Glutamatergic neuron (in vitro differentiated cells): ENCODE measurements at regions not wholly inside any gene's neighbourhood (a gene's known extent, or its start where the extent isn't known, plus 50 kb on each side); places are given as distances from the start of the nearest gene placed in this dataset.
A peak's percentile ranks its signal among the peaks of the same experiment; 100 is the strongest.

Experiments
- DNase-seq: peaks from one replicate; pipeline ENCODE4 v3.0.0; 2022
- H3K27ac Mint-ChIP-seq: one replicate; pipeline ENCODE4 v1.8.0; 2020; ENCODE audit warnings: mild to moderate bottlenecking, mixed read lengths, inconsistent platforms; ENCODE audit not compliant: unreplicated experiment
- H3K27me3 Mint-ChIP-seq: one replicate; pipeline ENCODE4 v1.8.0; 2020; ENCODE audit warnings: mild to moderate bottlenecking, moderate library complexity, mixed read lengths, inconsistent platforms; ENCODE audit not compliant: unreplicated experiment
- H3K36me3 Mint-ChIP-seq: one replicate; pipeline ENCODE4 v1.8.0; 2020; ENCODE audit warnings: mild to moderate bottlenecking, mixed read lengths, inconsistent platforms; ENCODE audit not compliant: unreplicated experiment
- H3K4me1 Mint-ChIP-seq: one replicate; pipeline ENCODE4 v1.8.0; 2020; ENCODE audit warnings: mild to moderate bottlenecking, low read depth, mixed read lengths, inconsistent platforms; ENCODE audit not compliant: unreplicated experiment
- H3K4me3 Mint-ChIP-seq: one replicate; pipeline ENCODE4 v1.8.0; 2020; ENCODE audit warnings: mild to moderate bottlenecking, mixed read lengths, inconsistent platforms; ENCODE audit not compliant: unreplicated experiment
- H3K9me3 Mint-ChIP-seq: one replicate; pipeline ENCODE4 v1.8.0; 2020; ENCODE audit warnings: mild to moderate bottlenecking, moderate library complexity, mixed read lengths, inconsistent platforms; ENCODE audit not compliant: unreplicated experiment
- TF ChIP-seq, protein P1 (sequence below): fragments of 200-600 bp; sonication (generic); IDR thresholded peaks from one replicate; pipeline ENCODE4 v1.5.0; 2021; ENCODE audit not compliant: partially characterized antibody, unreplicated experiment

DNA sequence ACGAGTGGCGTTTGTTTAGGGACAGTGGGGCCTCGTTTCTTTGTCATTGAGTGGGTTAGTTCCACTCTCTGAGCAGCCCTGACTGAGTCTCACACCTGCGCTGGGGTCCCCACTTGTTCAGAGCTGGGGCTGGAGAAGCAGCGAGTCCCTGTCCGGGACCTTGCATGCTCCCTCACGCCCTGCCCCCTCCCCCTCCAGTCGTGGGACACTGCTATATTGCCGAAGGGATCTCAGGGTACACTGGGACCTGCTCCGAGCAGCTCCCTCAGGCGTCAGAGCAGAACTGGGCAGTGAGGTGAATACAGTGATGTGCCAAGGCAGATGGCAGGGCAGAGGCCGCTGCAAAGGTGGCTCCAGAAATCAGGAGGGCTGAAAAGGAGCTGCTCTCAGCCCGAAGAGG is 59.9 kb upstream of the KLF13 start:
- TF ChIP-seq, protein P1, sequence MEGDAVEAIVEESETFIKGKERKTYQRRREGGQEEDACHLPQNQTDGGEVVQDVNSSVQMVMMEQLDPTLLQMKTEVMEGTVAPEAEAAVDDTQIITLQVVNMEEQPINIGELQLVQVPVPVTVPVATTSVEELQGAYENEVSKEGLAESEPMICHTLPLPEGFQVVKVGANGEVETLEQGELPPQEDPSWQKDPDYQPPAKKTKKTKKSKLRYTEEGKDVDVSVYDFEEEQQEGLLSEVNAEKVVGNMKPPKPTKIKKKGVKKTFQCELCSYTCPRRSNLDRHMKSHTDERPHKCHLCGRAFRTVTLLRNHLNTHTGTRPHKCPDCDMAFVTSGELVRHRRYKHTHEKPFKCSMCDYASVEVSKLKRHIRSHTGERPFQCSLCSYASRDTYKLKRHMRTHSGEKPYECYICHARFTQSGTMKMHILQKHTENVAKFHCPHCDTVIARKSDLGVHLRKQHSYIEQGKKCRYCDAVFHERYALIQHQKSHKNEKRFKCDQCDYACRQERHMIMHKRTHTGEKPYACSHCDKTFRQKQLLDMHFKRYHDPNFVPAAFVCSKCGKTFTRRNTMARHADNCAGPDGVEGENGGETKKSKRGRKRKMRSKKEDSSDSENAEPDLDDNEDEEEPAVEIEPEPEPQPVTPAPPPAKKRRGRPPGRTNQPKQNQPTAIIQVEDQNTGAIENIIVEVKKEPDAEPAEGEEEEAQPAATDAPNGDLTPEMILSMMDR: no peak
- DNase-seq: no peak
- H3K9me3 Mint-ChIP-seq: peaks cover 8% of the 10 kb centered on the region
- H3K27ac Mint-ChIP-seq: no peak overlapping the region
- peaks cover 16% of the 10 kb centered on the region for H3K4me1 Mint-ChIP-seq
- no peaks in the 10 kb centered on the region for H3K36me3 Mint-ChIP-seq
- peaks cover 10% of the 10 kb centered on the region for H3K27me3 Mint-ChIP-seq
- no peak overlapping the region for H3K4me3 Mint-ChIP-seq

DNA sequence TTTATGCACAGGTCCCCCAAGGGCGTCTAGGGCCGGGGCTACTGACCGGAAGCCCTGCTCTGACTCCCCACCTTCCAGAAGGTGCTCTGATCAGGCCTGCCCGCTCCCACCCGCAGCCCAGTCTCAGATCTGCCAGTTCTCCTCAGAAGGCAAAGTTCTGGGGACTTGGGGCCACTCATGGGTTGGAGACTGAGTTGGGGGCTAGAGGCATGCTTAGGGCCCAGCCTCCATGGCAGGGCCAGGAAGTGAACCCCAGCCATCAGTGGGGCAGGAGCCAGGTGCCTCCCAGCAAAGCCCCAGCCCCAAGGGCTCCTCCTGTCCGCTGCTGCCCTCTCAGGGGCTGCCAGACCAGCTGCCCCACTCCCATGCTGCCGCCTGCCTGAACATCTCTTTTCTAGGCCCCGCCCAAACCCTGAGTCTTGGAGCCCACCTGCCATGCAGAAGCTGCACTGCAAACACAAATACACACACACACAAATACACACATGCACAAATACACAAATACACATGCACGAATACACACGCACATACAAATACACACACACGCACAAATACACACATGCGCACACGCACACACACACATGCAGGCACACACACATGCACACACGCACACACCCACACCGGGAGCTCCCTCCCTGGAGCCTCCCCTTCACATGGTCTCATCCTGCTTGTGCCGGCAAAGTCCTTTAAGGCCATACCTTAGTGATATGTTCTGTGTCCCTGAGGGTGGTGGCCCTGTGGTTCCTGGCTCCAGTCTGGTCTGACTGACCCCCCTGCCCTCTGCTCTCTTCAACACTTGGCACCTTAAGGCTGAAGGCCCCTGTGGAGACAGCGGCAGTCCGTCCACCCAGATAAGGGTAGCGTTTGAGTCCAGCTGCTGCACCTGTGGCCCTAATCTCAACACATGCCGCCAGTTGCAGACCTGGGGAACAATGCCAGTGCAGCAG is 59.2 kb upstream of the KLF13 start:
- H3K36me3 Mint-ChIP-seq: no peaks in the 10 kb centered on the region
- H3K4me1 Mint-ChIP-seq: peaks cover 20% of the 10 kb centered on the region
- DNase-seq: no peak
- peak overlapping the region; percentile 49 for H3K27ac Mint-ChIP-seq
- TF ChIP-seq, protein P1: no peak
- H3K27me3 Mint-ChIP-seq: peaks cover 10% of the 10 kb centered on the region
- peaks cover 8% of the 10 kb centered on the region for H3K9me3 Mint-ChIP-seq
- H3K4me3 Mint-ChIP-seq: peak overlapping the region; percentile 34

DNA sequence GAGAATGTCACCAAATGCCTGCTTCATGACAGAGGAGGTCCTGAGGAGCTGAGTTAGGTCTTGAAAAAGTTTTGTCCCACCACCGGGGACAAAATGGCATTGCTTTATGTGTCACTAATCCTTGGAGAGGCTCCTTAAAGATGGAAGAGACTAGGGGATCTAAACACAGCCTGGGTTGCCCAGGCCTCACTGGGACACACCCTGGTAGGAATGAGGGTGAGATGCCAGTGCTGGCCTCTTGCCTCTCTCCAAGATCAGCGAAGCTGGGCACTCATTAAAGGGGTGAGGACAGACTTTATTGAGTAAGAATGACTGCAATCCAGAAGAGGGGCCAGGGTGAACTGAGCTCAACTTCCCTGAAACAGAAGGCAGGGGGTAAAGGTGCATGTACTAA is 58.5 kb upstream of the KLF13 start:
- Mint-ChIP-seq H3K4me1 (peaks cover 21% of the 10 kb centered on the region), H3K4me3 (no peak overlapping the region), H3K27me3 (peaks cover 11% of the 10 kb centered on the region), H3K27ac (no peak overlapping the region), H3K36me3 (no peaks in the 10 kb centered on the region), H3K9me3 (peaks cover 9% of the 10 kb centered on the region)
- TF ChIP-seq, protein P1: no peak
- DNase-seq: no peak

DNA sequence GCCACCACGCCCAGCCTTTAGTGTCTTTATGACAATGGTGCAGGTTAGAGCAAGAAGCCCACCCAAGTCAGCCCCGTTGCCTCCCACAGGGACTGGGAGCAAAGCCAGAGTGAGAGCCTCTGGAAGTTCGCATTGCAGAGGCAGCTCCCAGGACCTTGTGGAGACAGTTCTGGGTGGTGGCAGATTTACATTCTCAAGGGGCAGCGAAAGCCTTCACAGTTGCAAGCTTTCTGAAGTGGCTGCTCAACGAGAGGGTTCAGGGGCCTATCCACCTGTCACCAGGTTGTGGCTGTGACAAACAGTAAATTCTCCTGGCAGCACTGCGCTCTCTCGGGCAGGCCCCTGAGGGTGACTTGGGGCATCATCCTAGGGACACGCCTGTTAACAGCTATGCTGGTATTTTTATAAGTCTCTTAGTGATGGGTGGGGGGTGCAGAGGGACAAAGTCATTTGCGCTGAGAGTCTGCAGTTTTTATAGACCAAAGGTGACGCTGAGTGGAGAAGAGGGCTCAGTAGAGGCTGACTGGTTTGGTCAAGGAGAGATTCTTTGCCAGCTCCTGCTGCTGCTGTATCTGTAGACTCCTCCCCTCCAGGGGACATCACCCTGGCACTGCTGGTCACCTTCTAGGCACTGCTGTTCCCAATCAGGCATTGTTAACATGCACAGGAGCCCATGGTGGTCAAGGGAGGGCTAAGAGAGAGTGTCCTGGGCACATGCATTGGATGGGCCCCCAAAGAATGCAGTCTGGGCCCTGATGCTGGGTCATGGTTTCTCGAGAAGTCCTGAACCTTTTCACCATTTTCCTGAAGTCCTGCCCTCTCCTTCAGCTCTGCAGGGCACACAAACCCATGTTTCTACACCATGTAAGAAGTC is 57.5 kb upstream of the KLF13 start:
- peaks cover 28% of the 10 kb centered on the region for H3K4me1 Mint-ChIP-seq
- no peaks in the 10 kb centered on the region for H3K36me3 Mint-ChIP-seq
- no peak overlapping the region for H3K27ac Mint-ChIP-seq
- TF ChIP-seq, protein P1: no peak
- peaks cover 11% of the 10 kb centered on the region for H3K9me3 Mint-ChIP-seq
- H3K27me3 Mint-ChIP-seq: peaks cover 14% of the 10 kb centered on the region
- no peak for DNase-seq
- no peak overlapping the region for H3K4me3 Mint-ChIP-seq
